H1 (cell line): ENCODE measurements at regions not wholly inside any gene's neighbourhood (a gene's known extent, or its start where the extent isn't known, plus 50 kb on each side); places are given as distances from the start of the nearest gene placed in this dataset.

Experiments used
- CHD2 ChIP-seq: IDR thresholded peaks from 2 replicates; pipeline ENCODE4 v1.6.1; 2012; ENCODE audit warnings: low read length, improper control_type of control experiment
- CTCF ChIP-seq, 3 experiments: IDR thresholded peaks; 1 replicate in 2 of 3; 2 replicates in 1 of 3; pipeline versions ENCODE4 v1.5.1 to v1.6.1; 2011; ENCODE audit warnings: low read length in 3 of 3, mild to moderate bottlenecking in 3 of 3, inconsistent platforms in 2 of 3, low read depth in 1 of 3, moderate library complexity in 1 of 3; ENCODE audit not compliant: insufficient read depth in 1 of 3; ENCODE audit errors: control extremely low read depth in 1 of 3
- EZH2 ChIP-seq: fragments of 200-600 bp; sonication (generic); IDR thresholded peaks from 2 replicates; pipeline ENCODE4 v1.7.1; 2012; ENCODE audit warnings: low read depth, mild to moderate bottlenecking, moderate library complexity, low read length, inconsistent platforms; ENCODE audit not compliant: severe bottlenecking
- POLR2A ChIP-seq, 2 experiments: IDR thresholded peaks; 1 replicate in 1 of 2; 2 replicates in 1 of 2; pipeline ENCODE4 v1.6.1; 2011; ENCODE audit warnings: low read depth in 2 of 2, low read length in 2 of 2, mild to moderate bottlenecking in 2 of 2; ENCODE audit errors: control extremely low read depth in 1 of 2
- POLR2AphosphoS5 ChIP-seq: IDR thresholded peaks from 2 replicates; pipeline ENCODE4 v1.6.1; 2011; ENCODE audit warnings: low read depth, low read length
- RFX5 ChIP-seq: IDR thresholded peaks from 2 replicates; pipeline ENCODE4 v1.6.1; 2011; ENCODE audit warnings: low read depth, low read length, improper control_type of control experiment, borderline replicate concordance
- SP1 ChIP-seq: IDR thresholded peaks from 2 replicates; pipeline ENCODE4 v1.6.1; 2011; ENCODE audit warnings: low read depth, low read length
- SP2 ChIP-seq: IDR thresholded peaks from 2 replicates; pipeline ENCODE4 v1.6.1; 2012; ENCODE audit warnings: mild to moderate bottlenecking, low read length, inconsistent platforms
- SUZ12 ChIP-seq: fragments of 200-600 bp; sonication (generic); IDR thresholded peaks from 2 replicates; pipeline ENCODE4 v1.6.1; 2012; ENCODE audit warnings: mild to moderate bottlenecking, inconsistent platforms, low read length, moderate library complexity, mixed read lengths
- YY1 ChIP-seq: IDR thresholded peaks from 2 replicates; pipeline ENCODE4 v1.6.1; 2011; ENCODE audit warnings: low read depth, mild to moderate bottlenecking, low read length
- TF ChIP-seq, protein P1 (sequence below): IDR thresholded peaks from 2 replicates; pipeline ENCODE4 v1.6.1; 2011; ENCODE audit warnings: low read depth, mild to moderate bottlenecking, low read length; ENCODE audit not compliant: insufficient read depth

GRCh38 chr20:47934761-47935160 is 149.5 kb upstream of the SULF2 start:
- TF ChIP-seq POLR2A (IDR thresholded peaks at IDR 0.05; ENCODE audit: control extremely low read depth in 1 of 2, low read depth in 2 of 2, low read length in 2 of 2) (no peak), SP2 (no peak), RFX5 (no peak), SUZ12 (no peak), CTCF (IDR thresholded peaks at IDR 0.05; ENCODE audit: control extremely low read depth in 1 of 3, insufficient read depth in 1 of 3, low read depth in 1 of 3, low read length in 3 of 3) (no peak), POLR2AphosphoS5 (no peak), EZH2 (no peak), SP1 (no peak), CHD2 (no peak), YY1 (no peak)
- TF ChIP-seq, protein P1, sequence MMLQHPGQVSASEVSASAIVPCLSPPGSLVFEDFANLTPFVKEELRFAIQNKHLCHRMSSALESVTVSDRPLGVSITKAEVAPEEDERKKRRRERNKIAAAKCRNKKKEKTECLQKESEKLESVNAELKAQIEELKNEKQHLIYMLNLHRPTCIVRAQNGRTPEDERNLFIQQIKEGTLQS: no peak
